Peyer's patch (tissue), 4 donors: ENCODE measurements at regions not wholly inside any gene's neighbourhood (a gene's known extent, or its start where the extent isn't known, plus 50 kb on each side); places are given as distances from the start of the nearest gene placed in this dataset.

Source experiments
- CTCF ChIP-seq, 6 experiments: fragments of 450-650 bp in 4 of 6; fragments of 200-600 bp in 2 of 6; sonication (generic) in 1 of 6; IDR thresholded peaks; one replicate each; pipeline ENCODE4 v1.5.1; 2017 to 2019; ENCODE audit warnings: antibody characterized with exemption in 6 of 6, mild to moderate bottlenecking in 3 of 6, moderate library complexity in 1 of 6
- POLR2A ChIP-seq, 2 donors: fragments of 450-650 bp; IDR thresholded peaks; one replicate each; pipeline ENCODE4 v1.5.1; 2017; ENCODE audit warnings: antibody characterized with exemption in 2 of 2, mild to moderate bottlenecking in 2 of 2, moderate library complexity in 2 of 2

GRCh38 chr6:56866917-56867522 is 87.9 kb upstream of the BEND6 start:
- TF ChIP-seq POLR2A (IDR thresholded peaks at IDR 0.05), result no peak
- no peak for TF ChIP-seq CTCF (IDR thresholded peaks at IDR 0.05)
